ENCODE measurements at regions not wholly inside any gene's neighbourhood (a gene's known extent, or its start where the extent isn't known, plus 50 kb on each side); places are given as distances from the start of the nearest gene placed in this dataset.
"Not testable (repeated sequence)": the region's sequence is repeated elsewhere in the genome, so short reads cannot be mapped to it uniquely, and the experiment has no call there.

DNA sequence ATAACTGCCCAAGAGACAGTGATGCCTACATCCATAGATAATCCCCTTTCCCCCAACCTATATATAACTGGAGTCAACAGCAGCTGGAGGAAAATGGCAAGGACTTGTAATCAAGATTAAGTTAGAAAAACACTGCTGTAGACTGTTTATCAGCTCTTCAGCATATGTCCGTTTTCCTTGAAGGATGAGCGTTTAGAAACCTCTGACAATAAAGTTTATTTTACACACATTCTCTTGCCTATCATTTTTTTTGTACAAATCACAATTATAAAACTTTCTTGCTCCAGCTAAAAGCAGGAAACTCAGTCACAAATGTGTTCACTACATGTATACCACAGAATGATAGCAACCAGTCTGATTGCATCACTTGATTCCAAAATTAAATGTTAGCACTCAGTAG lies 50.8 kb downstream of the PPIAL4G start:
- ATAC-seq; DNase-seq (ENCODE audit: low read depth, low spot score); H3K27me3 ChIP-seq (ENCODE audit: control insufficient read depth, insufficient read depth, low read length); intact Hi-C loops (cut with micrococcal nuclease; ENCODE audit: unreplicated experiment); in situ Hi-C loops (cut with HindIII; ENCODE audit: low pct_unique_long_range_greater_than_20kb, low sequenced_read_pairs); H3K27ac ChIP-seq (ENCODE audit: low read length); H3K4me3 ChIP-seq (ENCODE audit: low read depth in 2 of 2, low read length in 2 of 2); H3K9me3 ChIP-seq (ENCODE audit: control insufficient read depth, insufficient read depth, low read depth, low read length); BruUV-seq (replicated peaks); POLR2A ChIA-PET; H3K36me3 ChIP-seq (ENCODE audit: control insufficient read depth, insufficient read depth, low read length); H3K4me1 ChIP-seq (ENCODE audit: control insufficient read depth, insufficient read depth, low read length): not testable (repeated sequence)
- CTCF ChIA-PET = interaction anchor here (0.6 kb wide), 1 partner anchor 946 kb away, joined by 4 read pairs; no protein-coding TSS in a partner anchor

DNA sequence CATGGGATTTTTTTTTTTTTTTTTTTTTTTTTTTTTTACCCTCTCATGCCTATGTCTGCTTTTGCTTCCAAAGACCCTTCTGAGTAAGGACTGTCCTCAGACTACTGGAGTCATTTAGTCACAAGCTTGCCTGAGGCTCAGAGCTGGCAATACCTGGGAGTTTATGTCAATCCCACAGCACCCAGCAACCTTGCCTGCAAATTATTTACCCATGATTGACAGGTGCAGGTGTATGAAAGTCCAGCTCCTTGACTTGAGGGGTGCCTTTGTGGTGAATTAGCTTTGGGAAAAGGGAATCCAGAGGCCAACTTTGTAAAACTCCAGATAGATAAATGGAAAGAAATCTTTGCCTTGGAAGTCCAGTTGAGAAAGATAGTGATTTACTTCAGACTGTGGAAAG lies 53.2 kb downstream of the PPIAL4G start:
- H3K27me3 ChIP-seq (ENCODE audit: control insufficient read depth, insufficient read depth, low read length); H3K4me1 ChIP-seq (ENCODE audit: control insufficient read depth, insufficient read depth, low read length); H3K4me3 ChIP-seq (ENCODE audit: low read depth in 2 of 2, low read length in 2 of 2); DNase-seq (ENCODE audit: low read depth, low spot score); H3K36me3 ChIP-seq (ENCODE audit: control insufficient read depth, insufficient read depth, low read length); BruUV-seq (replicated peaks); intact Hi-C loops (cut with micrococcal nuclease; ENCODE audit: unreplicated experiment); H3K9me3 ChIP-seq (ENCODE audit: control insufficient read depth, insufficient read depth, low read depth, low read length); H3K27ac ChIP-seq (ENCODE audit: low read length); ATAC-seq; POLR2A ChIA-PET; in situ Hi-C loops (cut with HindIII; ENCODE audit: low pct_unique_long_range_greater_than_20kb, low sequenced_read_pairs); CTCF ChIA-PET: not testable (repeated sequence)

DNA sequence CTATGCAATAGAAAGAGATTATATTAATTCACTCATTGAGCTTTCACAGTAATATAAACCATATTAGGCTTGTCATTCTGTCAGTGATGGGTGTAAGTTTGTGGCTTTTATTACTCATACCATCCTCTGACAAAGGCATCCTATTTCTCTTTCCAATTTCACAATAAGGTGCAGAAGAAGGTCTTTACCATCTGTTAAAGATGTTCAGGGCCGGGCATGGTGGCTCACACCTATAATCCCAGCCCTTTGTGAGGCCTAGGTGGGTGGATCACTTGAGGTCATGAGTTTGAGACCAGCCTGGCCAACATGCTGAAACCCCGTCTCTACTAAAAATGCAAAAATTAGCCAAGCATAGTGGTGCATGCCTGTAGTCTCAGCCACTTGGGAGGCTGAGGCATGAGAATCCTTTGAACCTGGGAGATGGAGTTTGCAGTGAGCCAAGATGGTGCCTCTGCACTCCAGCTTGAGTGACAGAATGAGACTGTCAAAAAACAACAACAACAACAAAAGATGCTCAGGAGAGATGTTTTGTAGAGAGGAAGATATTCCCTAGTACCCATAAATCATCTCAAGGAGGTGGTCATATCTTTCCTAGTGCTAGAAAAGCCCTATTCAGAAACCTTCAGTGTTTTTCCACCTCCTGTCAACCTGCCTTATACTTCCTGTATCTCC lies 56.0 kb downstream of the PPIAL4G start:
- H3K9me3 ChIP-seq (ENCODE audit: control insufficient read depth, insufficient read depth, low read depth, low read length); CTCF ChIA-PET; POLR2A ChIA-PET; H3K36me3 ChIP-seq (ENCODE audit: control insufficient read depth, insufficient read depth, low read length); ATAC-seq; H3K4me1 ChIP-seq (ENCODE audit: control insufficient read depth, insufficient read depth, low read length); H3K27ac ChIP-seq (ENCODE audit: low read length); DNase-seq (ENCODE audit: low read depth, low spot score); BruUV-seq (replicated peaks); in situ Hi-C loops (cut with HindIII; ENCODE audit: low pct_unique_long_range_greater_than_20kb, low sequenced_read_pairs); H3K4me3 ChIP-seq (ENCODE audit: low read depth in 2 of 2, low read length in 2 of 2); intact Hi-C loops (cut with micrococcal nuclease; ENCODE audit: unreplicated experiment); H3K27me3 ChIP-seq (ENCODE audit: control insufficient read depth, insufficient read depth, low read length): not testable (repeated sequence)

DNA sequence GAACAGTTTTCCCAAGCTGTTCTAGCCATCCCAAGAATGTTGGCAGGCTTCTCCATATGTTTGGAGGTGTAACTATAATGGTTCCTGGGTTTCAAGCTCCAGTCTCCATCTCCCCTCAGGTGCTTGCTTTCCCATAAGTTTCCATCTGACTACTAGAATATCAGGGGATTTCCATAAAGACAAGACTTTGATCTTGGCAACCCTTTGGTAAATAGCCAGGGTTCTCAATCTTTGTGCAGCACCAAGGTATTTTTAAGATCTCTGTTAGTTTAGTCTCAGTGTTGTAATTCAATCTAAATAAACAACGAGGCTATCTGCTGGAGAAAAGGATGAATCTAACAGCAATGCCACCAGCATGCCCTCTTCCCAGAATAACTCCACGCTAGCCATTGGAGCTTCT lies 56.7 kb downstream of the PPIAL4G start:
- in situ Hi-C loops (cut with HindIII; ENCODE audit: low pct_unique_long_range_greater_than_20kb, low sequenced_read_pairs); CTCF ChIA-PET; POLR2A ChIA-PET: not testable (repeated sequence)

DNA sequence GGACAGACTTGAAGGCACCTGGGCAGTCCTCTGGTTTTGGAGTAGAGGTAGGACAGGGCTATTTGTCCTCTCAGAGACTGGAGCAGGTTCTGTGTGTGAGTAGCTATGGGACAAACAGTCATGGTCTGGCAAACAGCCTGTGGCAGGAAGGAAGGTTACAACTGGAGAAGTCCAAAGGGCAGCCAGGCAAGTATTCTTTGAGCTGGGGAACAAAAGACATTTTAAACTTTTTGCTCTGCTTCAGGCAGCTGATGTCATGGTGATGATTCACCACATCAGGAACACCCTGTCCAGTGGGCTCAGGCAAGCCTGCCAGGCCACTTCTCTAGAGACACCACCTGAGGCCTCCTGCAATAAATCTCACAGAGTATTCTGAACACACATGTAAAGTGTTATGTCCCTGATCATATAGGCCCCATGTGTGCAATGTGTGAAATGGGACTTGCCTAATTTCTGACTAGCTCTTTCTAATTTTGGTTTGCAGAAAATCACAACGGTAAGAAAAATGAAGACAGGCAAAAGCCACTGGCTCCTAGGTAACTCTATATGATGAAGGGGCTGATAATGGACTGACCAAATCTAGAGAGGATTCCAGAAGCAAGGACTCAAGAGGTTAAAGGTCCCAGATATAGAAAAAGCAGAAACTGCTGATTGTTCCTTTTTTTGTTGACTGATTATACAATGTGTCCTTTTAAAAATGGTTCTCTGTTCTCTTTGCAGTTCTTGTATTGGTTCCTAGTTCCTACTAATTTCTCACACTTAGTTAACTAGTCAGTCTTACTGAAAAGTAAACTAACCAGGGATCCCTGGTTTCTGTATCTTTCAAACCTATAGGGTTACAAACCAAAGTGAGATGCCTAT lies 58.7 kb downstream of the PPIAL4G start:
- intact Hi-C loops (cut with micrococcal nuclease; ENCODE audit: unreplicated experiment); ATAC-seq; H3K27me3 ChIP-seq (ENCODE audit: control insufficient read depth, insufficient read depth, low read length); H3K36me3 ChIP-seq (ENCODE audit: control insufficient read depth, insufficient read depth, low read length); DNase-seq (ENCODE audit: low read depth, low spot score); H3K4me3 ChIP-seq (ENCODE audit: low read depth in 2 of 2, low read length in 2 of 2); H3K4me1 ChIP-seq (ENCODE audit: control insufficient read depth, insufficient read depth, low read length); BruUV-seq (replicated peaks); H3K27ac ChIP-seq (ENCODE audit: low read length); H3K9me3 ChIP-seq (ENCODE audit: control insufficient read depth, insufficient read depth, low read depth, low read length); in situ Hi-C loops (cut with HindIII; ENCODE audit: low pct_unique_long_range_greater_than_20kb, low sequenced_read_pairs); CTCF ChIA-PET; POLR2A ChIA-PET: not testable (repeated sequence)

More for the DNA sequence above, 56.7 kb downstream of the PPIAL4G start:
- BruUV-seq (replicated peaks); H3K27ac ChIP-seq (ENCODE audit: low read length); H3K4me3 ChIP-seq (ENCODE audit: low read depth in 2 of 2, low read length in 2 of 2); ATAC-seq; H3K9me3 ChIP-seq (ENCODE audit: control insufficient read depth, insufficient read depth, low read depth, low read length); H3K36me3 ChIP-seq (ENCODE audit: control insufficient read depth, insufficient read depth, low read length); H3K27me3 ChIP-seq (ENCODE audit: control insufficient read depth, insufficient read depth, low read length); H3K4me1 ChIP-seq (ENCODE audit: control insufficient read depth, insufficient read depth, low read length); DNase-seq (ENCODE audit: low read depth, low spot score); intact Hi-C loops (cut with micrococcal nuclease; ENCODE audit: unreplicated experiment): not testable (repeated sequence)

DNA sequence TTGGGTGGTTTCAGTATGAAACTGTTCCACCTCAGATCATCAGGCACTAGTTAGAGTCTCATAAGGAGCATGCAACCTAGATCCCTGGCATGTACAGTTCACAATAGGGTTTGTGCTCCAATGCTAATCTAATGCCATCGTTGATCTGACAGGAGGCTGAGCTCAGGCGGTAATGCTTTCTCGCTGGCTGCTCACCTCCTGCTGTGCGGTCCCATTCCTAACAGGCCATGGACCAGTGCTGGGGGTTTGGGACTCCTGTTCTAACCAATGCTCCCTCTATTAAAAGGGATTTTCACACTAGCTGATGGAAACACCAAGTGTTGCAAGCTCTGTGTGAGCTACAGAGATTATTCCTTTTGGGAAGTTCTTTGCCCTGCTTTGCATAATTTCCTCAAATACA lies 60.2 kb downstream of the PPIAL4G start:
- H3K9me3 ChIP-seq (ENCODE audit: control insufficient read depth, insufficient read depth, low read depth, low read length); H3K36me3 ChIP-seq (ENCODE audit: control insufficient read depth, insufficient read depth, low read length); CTCF ChIA-PET; intact Hi-C loops (cut with micrococcal nuclease; ENCODE audit: unreplicated experiment); POLR2A ChIA-PET; H3K27me3 ChIP-seq (ENCODE audit: control insufficient read depth, insufficient read depth, low read length); in situ Hi-C loops (cut with HindIII; ENCODE audit: low pct_unique_long_range_greater_than_20kb, low sequenced_read_pairs); ATAC-seq; H3K4me3 ChIP-seq (ENCODE audit: low read depth in 2 of 2, low read length in 2 of 2); BruUV-seq (replicated peaks); H3K27ac ChIP-seq (ENCODE audit: low read length); DNase-seq (ENCODE audit: low read depth, low spot score); H3K4me1 ChIP-seq (ENCODE audit: control insufficient read depth, insufficient read depth, low read length): not testable (repeated sequence)

DNA sequence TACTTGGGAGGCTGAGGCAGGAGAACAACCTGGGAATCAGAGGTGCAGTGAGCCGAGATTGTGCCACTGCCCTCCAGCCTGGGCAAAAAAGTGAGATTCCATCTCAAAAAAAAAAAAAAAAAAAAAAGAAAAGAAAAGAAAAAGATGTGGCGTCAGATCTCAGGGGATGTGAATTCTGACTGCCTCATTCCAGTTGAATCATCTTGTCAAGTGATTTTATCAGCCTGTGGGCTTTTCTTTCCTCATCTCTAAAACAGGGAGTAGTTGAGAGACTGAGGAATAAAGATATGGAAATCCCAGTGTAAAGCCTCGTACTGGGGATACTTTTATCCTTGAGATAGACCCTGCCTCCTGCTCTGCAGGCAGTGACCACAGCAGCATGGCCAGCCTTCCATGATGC lies 65.9 kb downstream of the PPIAL4G start:
- CTCF ChIA-PET; H3K9me3 ChIP-seq (ENCODE audit: control insufficient read depth, insufficient read depth, low read depth, low read length); H3K4me1 ChIP-seq (ENCODE audit: control insufficient read depth, insufficient read depth, low read length); H3K4me3 ChIP-seq (ENCODE audit: low read depth in 2 of 2, low read length in 2 of 2); DNase-seq (ENCODE audit: low read depth, low spot score); H3K27ac ChIP-seq (ENCODE audit: low read length); H3K27me3 ChIP-seq (ENCODE audit: control insufficient read depth, insufficient read depth, low read length); BruUV-seq (replicated peaks); H3K36me3 ChIP-seq (ENCODE audit: control insufficient read depth, insufficient read depth, low read length); in situ Hi-C loops (cut with HindIII; ENCODE audit: low pct_unique_long_range_greater_than_20kb, low sequenced_read_pairs); POLR2A ChIA-PET; ATAC-seq: not testable (repeated sequence)
- intact Hi-C loops (cut with micrococcal nuclease; ENCODE audit: unreplicated experiment) = loop anchor here (10.0 kb wide), 1 partner anchor 62 kb away; no protein-coding TSS in a partner anchor
